GM23248 (cell line): ENCODE measurements at regions not wholly inside any gene's neighbourhood (a gene's known extent, or its start where the extent isn't known, plus 50 kb on each side); places are given as distances from the start of the nearest gene placed in this dataset.
A peak's percentile ranks its signal among the peaks of the same experiment; 100 is the strongest.

ENCODE experiments used
- DNase-seq: peaks from one replicate; pipeline ENCODE4 v3.0.0-alpha.2; 2015
- H2AFZ ChIP-seq: fragments of 200-600 bp; sonication (generic); 2 replicates; pipeline ENCODE4 v1.6.1; 2016; ENCODE audit warnings: antibody characterized with exemption
- H3F3A ChIP-seq: fragments of 200-600 bp; sonication (generic); 2 replicates; pipeline ENCODE4 v1.6.1; 2016; ENCODE audit warnings: mild to moderate bottlenecking, antibody characterized with exemption, mixed run types; ENCODE audit not compliant: insufficient read depth
- H3K27ac ChIP-seq: fragments of 200-600 bp; sonication (generic); 2 replicates; pipeline ENCODE4 v1.5.1; 2016; ENCODE audit warnings: mild to moderate bottlenecking
- H3K27me3 ChIP-seq: fragments of 200-600 bp; sonication (generic); replicated peaks from 2 replicates; pipeline ENCODE4 v1.6.1; 2016; ENCODE audit warnings: mild to moderate bottlenecking; ENCODE audit not compliant: insufficient read depth
- H3K36me3 ChIP-seq: fragments of 200-600 bp; sonication (generic); 2 replicates; pipeline ENCODE4 v1.6.1; 2016; ENCODE audit warnings: low read depth, mild to moderate bottlenecking
- H3K4me1 ChIP-seq: fragments of 200-600 bp; sonication (generic); 2 replicates; pipeline ENCODE4 v1.6.1; 2016; ENCODE audit warnings: mild to moderate bottlenecking; ENCODE audit not compliant: insufficient read depth
- H3K4me2 ChIP-seq: fragments of 200-600 bp; sonication (generic); one replicate; pipeline ENCODE4 v1.6.1; 2016; ENCODE audit warnings: mild to moderate bottlenecking; ENCODE audit not compliant: unreplicated experiment
- H3K4me3 ChIP-seq: fragments of 200-600 bp; sonication (generic); 2 replicates; pipeline ENCODE4 v1.5.1; 2016; ENCODE audit warnings: mild to moderate bottlenecking
- H3K79me2 ChIP-seq: fragments of 200-600 bp; sonication (generic); 2 replicates; pipeline ENCODE4 v1.6.1; 2016; ENCODE audit warnings: mild to moderate bottlenecking; ENCODE audit not compliant: insufficient read depth
- H3K9ac ChIP-seq: fragments of 200-600 bp; sonication (generic); 2 replicates; pipeline ENCODE4 v1.6.1; 2016; ENCODE audit warnings: mild to moderate bottlenecking
- H3K9me2 ChIP-seq: fragments of 200-600 bp; sonication (generic); 2 replicates; pipeline ENCODE4 v1.6.1; 2016; ENCODE audit warnings: mixed run types, mild to moderate bottlenecking, moderate library complexity; ENCODE audit not compliant: insufficient read depth
- H3K9me3 ChIP-seq: fragments of 200-600 bp; sonication (generic); one replicate; pipeline ENCODE4 v1.6.1; 2017; ENCODE audit warnings: low read depth
- H4K20me1 ChIP-seq: fragments of 200-600 bp; sonication (generic); 2 replicates; pipeline ENCODE4 v1.6.0; 2016; ENCODE audit not compliant: insufficient read depth
- EZH2 ChIP-seq: fragments of 200-600 bp; sonication (generic); IDR thresholded peaks from 2 replicates; pipeline ENCODE4 v1.6.1; 2018; ENCODE audit warnings: antibody characterized with exemption, mild to moderate bottlenecking; ENCODE audit not compliant: insufficient read depth, poor library complexity, severe bottlenecking
- EZH2phosphoT487 ChIP-seq: fragments of 200-600 bp; sonication (generic); IDR thresholded peaks from 2 replicates; pipeline ENCODE4 v1.6.1; 2018; ENCODE audit warnings: antibody characterized with exemption, moderate library complexity, mild to moderate bottlenecking, low read depth; ENCODE audit not compliant: insufficient read depth
- WGBS, 2 experiments: methylation state at CpG; one replicate each; pipeline ENCODE4 v1.1.6; 2015 to 2017; ENCODE audit warnings: low lambda C conversion rate in 2 of 2, low coverage in 1 of 2; ENCODE audit errors: missing lambda C conversion rate in 2 of 2; 5-methylcytosine and 5-hydroxymethylcytosine counted together
- in situ Hi-C: fragments of 300-500 bp; cut with MboI; formaldehyde crosslinking; loops from 2 replicates; pipeline ENCODE4 v1.15.0; 2020

DNA sequence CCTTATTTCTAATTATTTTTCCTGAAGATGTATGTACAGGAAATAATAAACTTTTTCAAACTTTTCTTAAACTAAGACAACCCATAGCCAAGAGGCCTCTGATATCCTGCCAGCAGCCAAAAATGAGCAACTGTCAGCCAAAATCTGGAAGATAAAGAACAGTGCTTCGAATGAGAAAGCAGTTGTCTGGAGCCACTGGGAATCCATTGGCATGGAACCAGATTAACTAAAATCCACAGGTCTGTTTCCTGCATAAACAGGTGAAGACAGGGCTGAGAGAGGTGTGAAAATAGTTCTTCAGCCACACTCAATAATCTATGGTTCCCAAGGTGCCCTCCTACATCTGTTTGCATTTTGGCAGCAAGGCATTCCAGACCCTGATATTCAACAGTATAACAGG, 1076.7 kb upstream of the PIK3C3 start:
- no peak overlapping the region for H3K4me2 ChIP-seq
- peak overlapping the region; percentile 56; the same call in 1 of the 2 replicates for H2AFZ ChIP-seq
- 11 to 30% methylated on average over 1 of the region's 1 CpG for WGBS, 2 experiments
- H3K4me3 ChIP-seq: no peak overlapping the region
- TF ChIP-seq EZH2phosphoT487 (no peak), EZH2 (no peak)
- peaks cover 36% of the 10 kb centered on the region for H3F3A ChIP-seq
- H4K20me1 ChIP-seq: no peaks in the 10 kb centered on the region
- no peaks in the 10 kb centered on the region for H3K36me3 ChIP-seq
- no peaks in the 10 kb centered on the region for H3K9me2 ChIP-seq
- no peaks in the 10 kb centered on the region for H3K27me3 ChIP-seq
- H3K9me3 ChIP-seq: no peaks in the 10 kb centered on the region
- H3K9ac ChIP-seq: no peak overlapping the region
- in situ Hi-C loops: no loop called here
- DNase-seq: no peak
- H3K79me2 ChIP-seq: no peaks in the 10 kb centered on the region
- no peak overlapping the region for H3K27ac ChIP-seq
- H3K4me1 ChIP-seq: peaks cover 48% of the 10 kb centered on the region

DNA sequence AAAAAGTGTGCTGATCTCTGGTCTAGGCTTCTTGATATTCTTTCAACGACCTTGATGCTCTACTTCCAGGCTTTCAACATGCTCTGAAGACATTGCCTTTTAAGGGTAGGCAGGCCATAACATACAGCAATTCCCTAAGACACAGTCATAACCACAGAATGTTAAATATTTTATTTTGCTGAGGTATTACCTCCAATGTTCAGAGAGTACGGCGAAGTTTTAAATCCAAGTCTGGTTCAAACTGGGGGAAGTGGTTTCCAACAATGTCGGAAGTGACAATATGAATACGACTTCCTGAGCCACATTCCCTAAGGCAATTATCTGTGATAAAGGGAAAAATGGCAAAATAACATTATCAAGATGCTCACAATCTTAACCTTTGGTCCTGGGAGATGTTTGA, 1077.9 kb upstream of the PIK3C3 start:
- 7 to 11% methylated on average over 5 of the region's 5 CpGs for WGBS, 2 experiments
- TF ChIP-seq EZH2phosphoT487 (no peak), EZH2 (no peak)
- peak overlapping the region; percentile 56 for H2AFZ ChIP-seq
- H3K9ac ChIP-seq: no peak overlapping the region
- peaks cover 36% of the 10 kb centered on the region for H3F3A ChIP-seq
- peak overlapping the region; percentile 9 for H3K4me2 ChIP-seq
- H3K36me3 ChIP-seq: no peaks in the 10 kb centered on the region
- peaks cover 48% of the 10 kb centered on the region for H3K4me1 ChIP-seq
- no peaks in the 10 kb centered on the region for H3K79me2 ChIP-seq
- H3K9me3 ChIP-seq: no peaks in the 10 kb centered on the region
- H4K20me1 ChIP-seq: no peaks in the 10 kb centered on the region
- no peaks in the 10 kb centered on the region for H3K9me2 ChIP-seq
- H3K27me3 ChIP-seq: no peaks in the 10 kb centered on the region
- H3K4me3 ChIP-seq: no peak overlapping the region
- peak; percentile 72 for DNase-seq
- H3K27ac ChIP-seq: peak overlapping the region; percentile 59
- in situ Hi-C loops: no loop called here

DNA sequence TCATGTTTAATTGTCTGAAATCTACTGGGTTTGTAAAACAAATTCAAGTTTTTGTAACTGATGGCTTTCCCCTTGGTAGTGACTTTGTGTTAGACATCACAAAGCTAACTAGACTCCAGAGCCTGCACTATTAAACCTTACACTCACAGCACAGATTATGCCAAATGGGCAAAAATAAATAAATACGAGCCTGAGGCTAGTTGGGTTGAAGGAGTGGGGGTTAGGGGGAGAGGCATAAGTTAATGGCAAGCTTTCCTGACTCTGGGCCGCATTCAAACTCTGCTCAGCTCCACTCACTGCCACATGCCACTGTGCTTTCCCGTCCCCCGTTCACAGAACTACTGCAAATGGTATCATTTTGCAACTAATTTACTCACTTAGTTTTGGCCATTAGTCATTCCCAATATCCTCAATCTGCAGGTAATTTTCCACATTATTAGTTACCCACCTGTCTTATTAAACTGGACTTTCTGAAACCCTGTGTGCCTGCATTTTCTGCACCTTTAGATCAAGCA, 1079.9 kb upstream of the PIK3C3 start:
- no peak overlapping the region for H3K27ac ChIP-seq
- 44 to 46% methylated on average over 4 of the region's 4 CpGs for WGBS, 2 experiments
- TF ChIP-seq EZH2phosphoT487 (no peak), EZH2 (no peak)

DNA sequence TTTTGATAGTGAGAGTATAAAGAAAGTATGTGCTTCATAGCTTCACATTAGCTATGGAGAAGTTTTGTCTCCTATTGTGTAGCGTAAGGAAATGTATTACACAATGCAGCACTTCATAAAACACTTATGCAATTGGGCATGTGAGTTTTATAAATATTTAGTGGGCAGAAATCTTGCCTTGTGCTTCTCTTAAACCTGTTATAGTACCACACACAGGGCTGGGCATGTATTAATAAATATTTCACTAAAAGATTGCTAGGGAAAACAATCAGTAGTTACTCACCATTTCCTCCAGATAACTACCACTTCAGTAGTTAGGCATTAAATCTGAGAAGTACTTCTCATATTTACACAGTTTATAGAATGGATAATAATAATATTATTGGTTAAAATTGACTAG, 1080.8 kb upstream of the PIK3C3 start:
- H3K9ac ChIP-seq: no peak overlapping the region
- H3F3A ChIP-seq: peaks cover 36% of the 10 kb centered on the region
- TF ChIP-seq EZH2: no peak
- no peak for TF ChIP-seq EZH2phosphoT487
- in situ Hi-C loops: no loop called here
- 48 to 50% methylated on average over 1 of the region's 1 CpG for WGBS, 2 experiments
- no peaks in the 10 kb centered on the region for H3K79me2 ChIP-seq
- no peaks in the 10 kb centered on the region for H3K36me3 ChIP-seq
- H3K9me3 ChIP-seq: no peaks in the 10 kb centered on the region
- no peak overlapping the region for H2AFZ ChIP-seq
- peak overlapping the region; percentile 16 for H3K4me2 ChIP-seq
- peak; percentile 58 for DNase-seq
- no peak overlapping the region for H3K4me3 ChIP-seq
- no peaks in the 10 kb centered on the region for H3K9me2 ChIP-seq
- H3K27me3 ChIP-seq: no peaks in the 10 kb centered on the region
- peaks cover 48% of the 10 kb centered on the region for H3K4me1 ChIP-seq
- no peaks in the 10 kb centered on the region for H4K20me1 ChIP-seq
- H3K27ac ChIP-seq: peak overlapping the region; percentile 31

More for the DNA sequence above, 1079.9 kb upstream of the PIK3C3 start:
- H3K36me3 ChIP-seq: no peaks in the 10 kb centered on the region
- no peak overlapping the region for H3K4me3 ChIP-seq
- no peaks in the 10 kb centered on the region for H3K9me3 ChIP-seq
- in situ Hi-C loops: no loop called here
- H3K79me2 ChIP-seq: no peaks in the 10 kb centered on the region
- no peaks in the 10 kb centered on the region for H3K27me3 ChIP-seq
- no peaks in the 10 kb centered on the region for H3K9me2 ChIP-seq
- H3F3A ChIP-seq: peaks cover 36% of the 10 kb centered on the region
- H3K4me2 ChIP-seq: no peak overlapping the region
- H4K20me1 ChIP-seq: no peaks in the 10 kb centered on the region
- H3K9ac ChIP-seq: no peak overlapping the region
- peaks cover 48% of the 10 kb centered on the region for H3K4me1 ChIP-seq
- no peak for DNase-seq
- H2AFZ ChIP-seq: no peak overlapping the region
